T-cell (primary cell): ENCODE measurements at regions not wholly inside any gene's neighbourhood (a gene's known extent, or its start where the extent isn't known, plus 50 kb on each side); places are given as distances from the start of the nearest gene placed in this dataset.
"Not testable (repeated sequence)": the region's sequence is repeated elsewhere in the genome, so short reads cannot be mapped to it uniquely, and the experiment has no call there.

ENCODE experiments used
- ATAC-seq, 4 experiments: fragments of 200-7000 bp in 3 of 4; fragments of 150-1000 bp in 1 of 4; cut with Tn5 transposase; replicated peaks in 1 of 4; 1 replicate in 3 of 4; 2 replicates in 1 of 4; pipeline ENCODE4 v1.10.0; 2021; ENCODE audit warnings: moderate library complexity in 3 of 4, mild to moderate bottlenecking in 2 of 4, moderate number of reproducible peaks in 1 of 4
- CTCF ChIA-PET, 2 donors: fragments of 300-600 bp; sonication (Branson Sonifier 250); formaldehyde crosslinking; loops; one replicate each; lab custom pipeline; 2022; ENCODE audit warnings: antibody characterized with exemption in 2 of 2; lab: Charles Lee
- POLR2A ChIA-PET, 2 donors: fragments of 300-600 bp; sonication (Branson Sonifier 250); formaldehyde crosslinking; loops; one replicate each; lab custom pipeline; 2022; ENCODE audit warnings: antibody characterized with exemption in 2 of 2; lab: Charles Lee
- DNase-seq, 35 experiments: peaks; one replicate each; pipeline versions ENCODE4 v3.0.0 to v3.0.0-alpha.2; 2013 to 2023
- H3K27ac ChIP-seq: one replicate; pipeline ENCODE4 v1.5.1; 2013; ENCODE audit warnings: low read length
- H3K27me3 ChIP-seq, 2 experiments: replicated peaks in 1 of 2; 1 replicate in 1 of 2; 2 replicates in 1 of 2; pipeline versions ENCODE4 v1.6.1 to v1.7.0; 2013; ENCODE audit warnings: low read length in 1 of 2, mixed read lengths in 1 of 2; ENCODE audit not compliant: control insufficient read depth in 2 of 2, insufficient read depth in 2 of 2; ENCODE audit errors: extremely low read depth in 1 of 2
- H3K36me3 ChIP-seq, 2 donors: 1 replicate in 1 of 2; 2 replicates in 1 of 2; pipeline versions ENCODE4 v1.6.1 to v1.7.0; 2013; ENCODE audit warnings: low read length in 1 of 2; ENCODE audit not compliant: control insufficient read depth in 2 of 2, insufficient read depth in 1 of 2; ENCODE audit errors: extremely low read depth in 1 of 2
- H3K4me1 ChIP-seq, 2 experiments: 1 replicate in 1 of 2; 2 replicates in 1 of 2; pipeline versions ENCODE4 v1.6.1 to v1.7.0; 2013; ENCODE audit warnings: low read length in 2 of 2, mixed read lengths in 1 of 2; ENCODE audit not compliant: insufficient read depth in 2 of 2, control insufficient read depth in 1 of 2; ENCODE audit errors: extremely low read depth in 1 of 2
- H3K4me3 ChIP-seq, 2 donors: 1 replicate in 1 of 2; 2 replicates in 1 of 2; pipeline versions ENCODE4 v1.5.1 to v1.7.0; 2013; ENCODE audit warnings: mild to moderate bottlenecking in 2 of 2, low read length in 1 of 2, moderate library complexity in 1 of 2; ENCODE audit not compliant: control insufficient read depth in 1 of 2; ENCODE audit errors: extremely low read depth in 1 of 2
- H3K9me3 ChIP-seq: 2 replicates; pipeline ENCODE4 v1.7.0; 2013
- H3K27ac Mint-ChIP-seq, 2 donors: one replicate each; pipeline ENCODE4 v1.8.0; 2020 to 2021; ENCODE audit warnings: mild to moderate bottlenecking in 2 of 2, mixed read lengths in 2 of 2
- H3K27me3 Mint-ChIP-seq, 2 donors: one replicate each; pipeline ENCODE4 v1.8.0; 2021 to 2022; ENCODE audit warnings: mixed read lengths in 2 of 2
- H3K36me3 Mint-ChIP-seq: one replicate; pipeline ENCODE4 v1.8.0; 2021; ENCODE audit warnings: mixed read lengths
- H3K4me1 Mint-ChIP-seq, 3 donors: one replicate each; pipeline ENCODE4 v1.8.0; 2020 to 2022; ENCODE audit warnings: mixed read lengths in 3 of 3, mild to moderate bottlenecking in 1 of 3
- H3K4me3 Mint-ChIP-seq, 3 donors: one replicate each; pipeline ENCODE4 v1.8.0; 2020 to 2022; ENCODE audit warnings: mild to moderate bottlenecking in 3 of 3, mixed read lengths in 3 of 3, moderate library complexity in 3 of 3
- H3K9me3 Mint-ChIP-seq, 3 donors: one replicate each; pipeline ENCODE4 v1.8.0; 2020 to 2022; ENCODE audit warnings: mixed read lengths in 3 of 3
- WGBS: methylation state at CpG from one replicate; pipeline ENCODE4 v1.1.5; 2013; ENCODE audit warnings: missing lambda C conversion rate; ENCODE audit not compliant: insufficient coverage; 5-methylcytosine and 5-hydroxymethylcytosine counted together

DNA sequence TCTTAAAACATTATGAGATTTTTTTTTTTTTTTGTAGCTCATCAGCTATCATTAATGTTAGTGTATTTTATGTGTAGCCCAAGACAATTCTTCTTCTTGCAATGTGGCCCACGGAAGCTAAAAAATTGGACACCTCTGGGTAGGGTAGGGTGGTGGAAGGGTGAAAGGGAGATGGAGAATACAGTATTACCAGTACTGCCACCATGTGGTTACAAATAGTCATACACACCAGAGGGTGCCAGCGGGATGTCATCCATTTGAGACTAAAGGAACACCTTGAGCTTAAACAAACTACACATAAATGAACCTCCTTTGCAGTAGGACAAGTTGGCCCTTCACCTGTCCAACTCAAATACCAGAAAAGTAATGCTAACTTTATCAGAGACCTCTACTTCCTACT is 601.9 kb downstream of the HTR1B start:
- ChIA-PET POLR2A (no interaction called here), CTCF (interaction anchor here (0.7 to 0.9 kb wide), 2 partner anchors 21 to 968 kb away, joined by 3 to 5 read pairs; no protein-coding TSS in a partner anchor)
- Histone ChIP-seq H3K27me3 (no peaks in the 10 kb centered on the region), H3K9me3 (no peaks in the 10 kb centered on the region), H3K27ac (no peak overlapping the region), H3K4me1 (no peaks in the 10 kb centered on the region), H3K4me3 (no peak overlapping the region), H3K36me3 (no peaks in the 10 kb centered on the region)
- H3K9me3 Mint-ChIP-seq: peaks cover under 1 to 7% (median 3%) of the 10 kb centered on the region in 3 donors
- no peaks in the 10 kb centered on the region for H3K36me3 Mint-ChIP-seq
- no peak overlapping the region for H3K4me3 Mint-ChIP-seq
- DNase-seq (no peak), ATAC-seq (no peak)
- 57% methylated on average over 1 of the region's 2 CpGs for WGBS
- no peak overlapping the region for H3K27ac Mint-ChIP-seq
- H3K4me1 Mint-ChIP-seq: no peaks in the 10 kb centered on the region
- no peaks in the 10 kb centered on the region for H3K27me3 Mint-ChIP-seq

DNA sequence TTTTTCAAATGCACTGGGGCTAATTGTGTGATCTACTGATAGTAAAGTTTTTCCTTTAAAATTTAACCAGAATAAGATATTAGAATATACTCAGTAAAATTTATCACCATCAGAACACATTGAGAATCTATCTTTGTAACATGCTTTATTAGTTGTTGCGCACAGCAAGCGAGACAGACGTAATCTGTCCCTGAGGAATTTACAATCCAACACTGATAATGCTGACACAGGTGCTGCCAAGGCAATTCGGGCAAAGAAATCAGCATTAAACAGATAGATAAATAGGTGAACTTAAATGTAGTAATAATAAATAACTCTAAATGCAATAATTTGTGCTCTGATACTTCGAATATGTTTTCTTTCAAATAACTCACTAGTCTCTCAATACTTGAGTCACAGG is 607.2 kb downstream of the HTR1B start:
- Mint-ChIP-seq H3K4me1 (no peaks in the 10 kb centered on the region), H3K36me3 (no peaks in the 10 kb centered on the region), H3K4me3 (no peak overlapping the region), H3K9me3 (peaks cover 0 to 9% (median 4%) of the 10 kb centered on the region in 3 donors), H3K27ac (no peak overlapping the region), H3K27me3 (no peaks in the 10 kb centered on the region)
- Histone ChIP-seq H3K9me3 (no peaks in the 10 kb centered on the region), H3K4me3 (no peak overlapping the region), H3K36me3 (no peaks in the 10 kb centered on the region), H3K27ac (no peak overlapping the region), H3K27me3 (no peaks in the 10 kb centered on the region), H3K4me1 (no peaks in the 10 kb centered on the region)
- ATAC-seq (no peak), DNase-seq (no peak)
- POLR2A ChIA-PET: no interaction called here
- no CpG with 5 or more reads among the region's 5 CpGs for WGBS
- CTCF ChIA-PET: no interaction called here

- Mint-ChIP-seq H3K9me3 (peaks cover 0 to 12% (median 9%) of the 10 kb centered on the region in 3 donors), H3K4me1 (no peaks in the 10 kb centered on the region), H3K27ac (no peak overlapping the region), H3K27me3 (no peaks in the 10 kb centered on the region), H3K36me3 (no peaks in the 10 kb centered on the region), H3K4me3 (no peak overlapping the region)
- Histone ChIP-seq H3K27me3 (no peaks in the 10 kb centered on the region), H3K9me3 (no peaks in the 10 kb centered on the region), H3K27ac (no peak overlapping the region), H3K4me1 (no peaks in the 10 kb centered on the region), H3K36me3 (no peaks in the 10 kb centered on the region), H3K4me3 (no peak overlapping the region)
- ATAC-seq: no peak
- no CpG with 5 or more reads among the region's 1 CpG for WGBS
- no peak for DNase-seq
- ChIA-PET CTCF (no interaction called here), POLR2A (no interaction called here)
These were observed 610.5 kb downstream of the HTR1B start for GRCh38 chr6:76852776-76853175.

DNA sequence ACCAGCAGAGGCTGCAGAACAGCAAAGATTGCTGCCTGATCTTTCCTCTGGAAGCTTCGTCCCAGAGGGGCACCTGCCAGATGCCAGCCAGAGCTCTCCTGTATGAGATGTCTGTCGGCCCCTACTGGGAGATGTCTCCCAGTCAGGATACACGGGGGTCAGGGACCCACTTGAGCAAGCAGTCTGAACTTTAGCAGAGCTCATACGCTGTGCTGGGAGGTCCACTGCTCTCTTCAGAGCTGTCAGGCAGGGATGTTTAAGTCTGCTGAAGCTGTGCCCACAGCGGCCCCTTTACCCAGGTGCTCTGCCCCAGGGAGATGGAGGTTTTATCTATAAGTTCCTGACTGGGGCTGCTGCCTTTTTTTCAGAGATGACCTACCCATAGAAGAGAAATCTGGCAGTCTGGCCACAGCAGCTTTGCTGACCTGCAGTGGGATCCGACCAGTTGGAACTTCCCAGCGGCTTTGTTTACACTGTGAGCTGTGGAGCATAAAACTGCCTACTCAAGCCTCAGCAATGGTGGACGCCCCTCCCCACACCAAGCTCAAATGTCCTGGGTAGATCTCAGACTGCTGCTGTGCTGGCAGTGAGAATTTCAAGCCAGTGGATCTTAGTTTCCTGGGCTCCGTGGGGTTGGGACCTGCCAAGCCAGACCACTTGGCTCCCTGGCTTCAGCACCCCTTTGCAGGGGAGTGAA is 613.9 kb downstream of the HTR1B start:
- H3K4me1 ChIP-seq, H3K36me3 ChIP-seq, H3K36me3 Mint-ChIP-seq, H3K4me1 Mint-ChIP-seq, DNase-seq, H3K4me3 Mint-ChIP-seq, H3K9me3 ChIP-seq, H3K27me3 ChIP-seq, H3K27me3 Mint-ChIP-seq, H3K27ac ChIP-seq, ATAC-seq, H3K27ac Mint-ChIP-seq, CTCF ChIA-PET, H3K4me3 ChIP-seq, POLR2A ChIA-PET: not testable (repeated sequence)
- H3K9me3 Mint-ChIP-seq: peaks cover 15 to 27% (median 15%) of the 10 kb centered on the region in 3 donors
- WGBS: 74% methylated on average over 9 of the region's 9 CpGs

DNA sequence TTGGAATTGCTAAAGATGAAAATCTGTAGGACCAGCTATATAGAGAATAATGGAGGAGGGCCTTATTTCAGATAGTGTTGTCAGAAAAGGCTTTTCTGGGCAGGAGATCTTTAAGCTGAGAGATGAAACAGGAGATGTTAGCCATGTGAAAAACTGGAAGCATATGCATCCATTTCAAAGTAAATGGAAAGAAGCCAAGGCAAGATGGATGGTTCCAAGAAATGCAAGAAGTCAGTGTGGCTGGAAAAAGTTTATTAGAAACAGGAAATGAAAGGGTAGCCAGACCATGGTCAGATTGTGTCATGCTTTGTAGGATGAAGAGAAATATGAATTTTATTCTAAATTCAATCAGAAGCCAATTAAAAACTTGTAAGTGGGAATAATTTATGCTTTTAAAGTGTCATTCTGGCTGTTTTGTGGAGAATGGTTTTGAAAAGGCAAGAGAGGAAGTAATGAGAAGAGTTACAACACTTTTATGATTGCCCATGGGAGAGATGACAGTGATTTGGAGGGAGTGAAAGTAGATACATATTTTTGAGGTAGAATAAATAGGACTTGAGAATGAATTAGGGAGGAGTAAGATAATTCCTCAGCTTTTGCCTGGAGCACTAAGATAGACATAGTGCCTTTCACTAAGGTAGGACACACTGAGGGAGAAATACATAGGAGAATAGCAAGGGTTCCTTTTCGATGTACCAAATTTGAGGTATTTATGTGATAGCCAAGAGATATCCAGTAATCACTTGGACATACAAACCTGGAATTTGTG is 620.1 kb downstream of the HTR1B start:
- Mint-ChIP-seq H3K4me1 (no peaks in the 10 kb centered on the region), H3K27ac (no peak overlapping the region), H3K36me3 (no peaks in the 10 kb centered on the region), H3K9me3 (peaks cover 14 to 34% (median 20%) of the 10 kb centered on the region in 3 donors), H3K27me3 (no peaks in the 10 kb centered on the region), H3K4me3 (no peak overlapping the region)
- no peaks in the 10 kb centered on the region for H3K4me1 ChIP-seq
- H3K36me3 ChIP-seq: no peaks in the 10 kb centered on the region
- no peak overlapping the region for H3K4me3 ChIP-seq
- ATAC-seq: no peak
- ChIA-PET CTCF (no interaction called here), POLR2A (no interaction called here)
- no peak for DNase-seq
- H3K27me3 ChIP-seq: no peaks in the 10 kb centered on the region
- no CpG with 5 or more reads among the region's 1 CpG for WGBS
- H3K9me3 ChIP-seq: no peaks in the 10 kb centered on the region
- H3K27ac ChIP-seq: no peak overlapping the region

- no peaks in the 10 kb centered on the region for H3K4me1 ChIP-seq
- H3K27me3 ChIP-seq: no peaks in the 10 kb centered on the region
- ChIA-PET POLR2A (no interaction called here), CTCF (no interaction called here)
- no peaks in the 10 kb centered on the region for H3K36me3 ChIP-seq
- no peaks in the 10 kb centered on the region for H3K27me3 Mint-ChIP-seq
- no peak overlapping the region for H3K27ac Mint-ChIP-seq
- H3K9me3 Mint-ChIP-seq: peaks cover 7 to 25% (median 14%) of the 10 kb centered on the region in 3 donors
- H3K9me3 ChIP-seq: no peaks in the 10 kb centered on the region
- 86% methylated on average over 1 of the region's 3 CpGs for WGBS
- DNase-seq (no peak), ATAC-seq (no peak)
- no peak overlapping the region for H3K4me3 Mint-ChIP-seq
- H3K4me3 ChIP-seq: no peak overlapping the region
- no peaks in the 10 kb centered on the region for H3K36me3 Mint-ChIP-seq
- no peak overlapping the region for H3K27ac ChIP-seq
- no peaks in the 10 kb centered on the region for H3K4me1 Mint-ChIP-seq
These were observed 622.4 kb downstream of the HTR1B start for GRCh38 chr6:76840865-76841264.
